ENCODE measurements at regions not wholly inside any gene's neighbourhood (a gene's known extent, or its start where the extent isn't known, plus 50 kb on each side); places are given as distances from the start of the nearest gene placed in this dataset.

- no peak for DNase-seq
- intact Hi-C loops (cut with DNase I; ENCODE audit: low total_unique reads) = loop anchor here (10.0 kb wide), 1 partner anchor 53 kb away; no protein-coding TSS in a partner anchor
- Histone ChIP-seq H3K4me1 (peaks cover 6 to 28% (median 19%) of the 10 kb centered on the region in 6 donors), H3K36me3 (no peaks in the 10 kb centered on the region), H3K27ac (no peak overlapping the region), H3K27me3 (replicated peaks in 1 of 7) (no peaks in the 10 kb centered on the region), H3K9me3 (peaks cover 0 to 6% (median 0%) of the 10 kb centered on the region in 8 donors), H3K4me3 (no peak overlapping the region)
- TF ChIP-seq POLR2AphosphoS5 (IDR thresholded peaks at IDR 0.05) (no peak), POLR2A (IDR thresholded peaks at IDR 0.05) (no peak), CTCF (IDR thresholded peaks at IDR 0.05 in 8 of 11, conservative IDR thresholded peaks at IDR 0.05 in 3 of 11) (no peak)
Observed at GRCh38 chr3:177278016-177278415, 80.7 kb upstream of the TBL1XR1 start.

DNA sequence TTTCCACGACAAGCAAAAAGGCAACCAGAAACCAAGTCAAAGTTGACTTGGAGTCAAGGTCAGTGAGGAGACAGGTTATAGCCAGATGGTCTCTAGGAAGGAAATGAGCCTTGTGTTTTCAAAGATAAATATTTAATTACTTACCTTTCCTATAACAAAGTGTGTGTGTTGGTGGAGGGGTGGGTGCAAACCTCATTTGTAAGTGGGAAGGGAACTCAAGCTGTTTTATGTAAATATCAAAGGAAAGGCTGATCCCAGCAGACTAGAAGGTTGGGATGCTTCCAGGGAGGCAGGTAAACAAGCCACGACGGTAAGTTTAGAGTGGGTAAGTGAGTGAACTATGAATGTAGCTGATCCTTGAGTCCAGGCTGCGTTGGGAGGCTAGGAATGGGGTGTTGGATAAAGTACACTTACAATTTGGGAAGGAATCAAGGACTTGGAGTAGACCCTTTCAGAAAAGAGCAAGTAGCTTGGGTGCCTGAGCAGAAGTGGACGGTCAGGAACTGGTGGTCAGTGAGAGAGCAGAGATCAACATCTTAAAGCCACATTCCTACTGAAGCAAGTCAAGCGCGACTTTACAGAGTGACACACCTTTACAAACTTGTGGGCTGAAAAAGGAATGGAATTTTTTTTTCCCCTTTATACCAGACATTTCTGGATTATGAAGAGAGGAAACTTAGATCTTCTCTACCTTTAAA, 82.0 kb upstream of the TBL1XR1 start:
- H3K4me3 ChIP-seq = no peak overlapping the region
- H3K36me3 ChIP-seq = no peaks in the 10 kb centered on the region
- H3K9me3 ChIP-seq = peaks cover 0 to 6% (median 0%) of the 10 kb centered on the region in 8 donors
- intact Hi-C loops (cut with DNase I; ENCODE audit: low total_unique reads) = loop anchor here (10.0 kb wide), 1 partner anchor 54 kb away; no protein-coding TSS in a partner anchor
- 72 to 85% (median 77%) methylated on average over 7 of the region's 7 CpGs for WGBS, 5 donors
- TF ChIP-seq POLR2A (IDR thresholded peaks at IDR 0.05) = no peak
- no peak for TF ChIP-seq CTCF (IDR thresholded peaks at IDR 0.05 in 8 of 11, conservative IDR thresholded peaks at IDR 0.05 in 3 of 11)
- no peak for TF ChIP-seq POLR2AphosphoS5 (IDR thresholded peaks at IDR 0.05)
- H3K27me3 ChIP-seq (replicated peaks in 1 of 7) = no peaks in the 10 kb centered on the region
- no peak overlapping the region for H3K27ac ChIP-seq
- peaks cover 6 to 35% (median 24%) of the 10 kb centered on the region in 6 donors for H3K4me1 ChIP-seq
- DNase-seq = no peak

DNA sequence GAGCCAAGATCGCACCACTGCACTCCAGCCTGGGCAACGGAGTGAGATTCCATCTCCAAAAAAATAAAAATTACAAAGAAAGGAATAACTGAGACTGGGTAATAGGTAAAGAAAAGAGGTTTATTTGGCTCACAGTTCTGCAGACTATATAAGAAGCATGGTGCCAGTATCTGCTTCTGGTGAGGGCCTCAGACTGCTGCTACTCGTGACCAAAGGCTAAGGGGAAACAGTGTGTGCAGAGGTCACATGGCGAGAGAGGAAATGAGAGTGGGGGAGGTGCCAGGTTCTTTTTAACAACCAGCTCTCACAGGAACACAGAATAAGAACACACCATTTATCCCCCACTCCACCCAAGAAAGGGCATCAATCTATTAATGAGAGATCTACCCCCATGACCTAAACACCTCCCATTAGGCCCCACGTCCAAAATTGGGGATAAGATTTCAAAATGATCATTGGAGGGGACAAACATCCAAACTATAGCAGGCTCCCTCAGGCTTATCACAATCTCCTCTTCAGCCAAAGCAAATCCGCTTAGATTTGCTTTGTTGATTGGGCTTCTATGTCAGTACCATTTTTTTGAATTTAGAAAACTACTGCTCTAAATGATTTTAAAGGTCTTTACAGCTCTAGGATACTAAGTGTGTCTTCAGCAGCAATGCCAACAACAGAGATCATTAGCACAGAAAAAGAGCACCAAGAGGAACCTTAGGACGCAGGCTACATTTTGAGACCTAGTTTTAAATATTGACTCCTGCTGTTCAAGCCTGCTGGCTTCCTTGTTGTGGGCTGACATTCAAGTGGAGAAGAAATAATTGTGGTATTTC, 84.2 kb upstream of the TBL1XR1 start:
- H3K4me3 ChIP-seq = no peak overlapping the region
- no peaks in the 10 kb centered on the region for H3K27me3 ChIP-seq (replicated peaks in 1 of 7)
- H3K4me1 ChIP-seq = peaks cover 6 to 41% (median 29%) of the 10 kb centered on the region in 6 donors
- intact Hi-C loops (cut with DNase I; ENCODE audit: low total_unique reads) = no loop called here
- DNase-seq = peak; percentile 75
- no peaks in the 10 kb centered on the region for H3K36me3 ChIP-seq
- TF ChIP-seq POLR2AphosphoS5 (IDR thresholded peaks at IDR 0.05) (no peak), POLR2A (IDR thresholded peaks at IDR 0.05) (no peak), CTCF (IDR thresholded peaks at IDR 0.05 in 8 of 11, conservative IDR thresholded peaks at IDR 0.05 in 3 of 11) (no peak)
- H3K27ac ChIP-seq = peak overlapping the region in 5 of 8 donors; percentile 27 to 59 (median 48)
- H3K9me3 ChIP-seq = peaks cover 0 to 6% (median 0%) of the 10 kb centered on the region in 8 donors
- WGBS, 5 donors = 63 to 74% (median 67%) methylated on average over 7 of the region's 7 CpGs

Data from spleen (tissue), 11 donors.